ENCODE measurements at regions not wholly inside any gene's neighbourhood (a gene's known extent, or its start where the extent isn't known, plus 50 kb on each side); places are given as distances from the start of the nearest gene placed in this dataset.
"Not testable (repeated sequence)": the region's sequence is repeated elsewhere in the genome, so short reads cannot be mapped to it uniquely, and the experiment has no call there.

DNA sequence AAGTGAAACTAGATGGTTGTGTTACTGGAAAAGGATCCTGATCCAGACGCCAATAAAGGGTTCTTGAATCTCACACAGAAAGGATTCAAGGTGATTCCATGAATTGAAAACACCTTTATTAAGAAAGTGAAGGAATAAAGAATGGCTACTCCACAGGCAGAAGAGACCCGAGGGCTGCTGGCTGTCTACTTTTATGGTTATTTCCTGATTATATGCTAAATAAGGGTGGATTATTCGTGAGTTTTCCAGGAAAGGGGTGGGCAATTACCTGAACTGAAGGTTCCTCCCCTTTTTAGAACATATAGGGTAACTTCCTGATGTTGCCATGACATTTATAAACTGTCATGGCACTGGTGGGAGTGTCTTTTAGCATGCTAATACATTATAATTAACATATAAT is 50.9 kb upstream of the WARS2 start:
- DNase-seq (ENCODE audit: low read depth in 3 of 3): no peak

DNA sequence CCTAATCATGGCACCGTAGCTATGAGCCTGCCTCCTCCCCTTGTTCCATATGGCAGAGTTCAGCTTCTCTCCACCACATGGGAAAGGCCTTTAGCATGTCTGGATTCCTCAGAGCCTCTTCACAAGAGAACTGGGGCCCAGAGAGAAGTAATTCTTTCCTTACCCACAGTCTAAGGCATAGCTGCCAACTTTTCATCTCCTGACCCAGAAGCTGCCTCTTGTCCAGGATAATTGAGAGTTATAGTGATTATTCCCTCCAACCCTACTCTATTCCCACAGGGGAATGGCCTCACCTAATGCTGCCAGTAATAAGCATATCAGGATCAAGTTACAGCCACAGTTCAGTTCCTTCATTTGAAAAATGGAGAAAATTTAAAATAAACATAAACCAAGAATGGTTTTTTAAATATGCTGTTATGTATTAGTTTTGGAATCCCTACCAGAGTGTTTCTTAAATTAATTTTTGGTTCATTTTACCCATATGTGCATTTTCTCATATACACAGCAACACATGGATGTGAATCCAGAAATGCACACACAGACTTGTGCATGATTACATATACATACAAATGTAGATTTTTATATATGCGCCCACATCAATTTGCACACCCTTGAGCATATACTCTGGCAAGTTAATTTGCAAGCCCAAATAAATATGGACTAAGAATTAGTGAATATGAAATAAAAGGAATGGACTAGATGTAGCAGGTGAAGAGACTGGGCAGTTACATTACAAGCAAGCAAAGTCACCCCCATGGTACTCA is 63.9 kb upstream of the WARS2 start:
- DNase-seq (ENCODE audit: low read depth in 3 of 3): no peak

DNA sequence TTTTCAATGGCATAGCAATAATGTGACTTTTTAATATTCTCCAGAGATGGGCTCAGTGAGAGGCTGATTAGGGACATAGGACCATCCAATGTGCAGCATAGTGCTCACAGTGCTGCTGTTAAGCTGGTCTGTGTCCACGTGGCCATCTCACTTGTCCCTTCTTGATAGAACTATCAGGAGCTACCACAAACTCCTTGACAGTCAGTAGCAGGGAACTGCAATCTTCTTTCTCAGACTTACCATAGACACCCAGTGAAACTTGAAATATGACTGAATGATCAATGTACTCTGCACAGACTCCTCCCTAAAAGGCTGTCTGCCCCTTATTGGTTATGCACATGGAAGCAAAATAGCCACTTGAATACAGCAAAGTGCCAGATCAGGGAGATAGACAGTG is 64.5 kb upstream of the WARS2 start:
- DNase-seq (ENCODE audit: low read depth in 3 of 3): no peak

DNA sequence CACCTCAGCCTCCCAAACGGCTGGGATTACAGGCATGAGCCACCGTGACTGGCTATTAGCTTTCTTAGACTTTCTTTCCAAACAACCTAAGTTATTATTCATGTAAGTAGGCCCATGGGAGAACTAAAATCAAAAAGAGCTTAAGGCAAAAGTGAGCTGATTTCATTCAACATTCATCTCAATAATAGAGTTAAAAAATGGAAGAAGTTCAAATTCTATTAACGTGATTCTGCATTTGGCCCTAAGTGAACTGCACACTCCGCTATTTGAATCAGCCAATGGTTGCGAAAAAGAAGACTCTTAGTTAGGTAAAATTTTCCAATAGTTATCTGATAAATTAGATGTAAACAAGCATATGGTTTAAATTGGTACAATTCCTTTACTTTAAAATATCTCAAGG is 68.6 kb upstream of the WARS2 start:
- DNase-seq (ENCODE audit: low read depth in 3 of 3): no peak

GRCh38 chr1:119209596-119210295 is 69.3 kb upstream of the WARS2 start:
- DNase-seq (ENCODE audit: low read depth in 3 of 3): no peak

GRCh38 chr1:119210296-119210649 is 69.8 kb upstream of the WARS2 start:
- DNase-seq (ENCODE audit: low read depth in 3 of 3): no peak

DNA sequence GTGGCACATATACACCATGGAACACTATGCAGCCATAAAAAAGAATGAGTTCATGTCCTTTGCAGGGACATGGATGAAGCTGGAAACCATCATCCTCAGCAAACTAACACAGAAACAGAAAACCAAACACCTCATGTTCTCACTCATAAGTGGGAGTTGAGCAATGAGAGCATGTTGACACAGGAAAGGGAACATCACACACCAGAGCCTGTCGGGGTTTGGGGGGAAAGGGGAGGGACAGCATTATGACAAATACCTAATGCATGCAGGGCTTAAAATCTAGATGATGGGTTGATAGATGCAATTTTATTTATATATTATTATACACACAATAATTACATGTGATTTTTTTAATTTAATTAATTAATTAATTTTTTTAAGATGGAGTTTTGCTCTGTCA is 72.8 kb upstream of the WARS2 start:
- DNase-seq (ENCODE audit: low read depth in 3 of 3): not testable (repeated sequence)

- DNase-seq (ENCODE audit: low read depth in 3 of 3): not testable (repeated sequence)
Observed at GRCh38 chr1:119214961-119215360, 74.5 kb upstream of the WARS2 start.

DNA sequence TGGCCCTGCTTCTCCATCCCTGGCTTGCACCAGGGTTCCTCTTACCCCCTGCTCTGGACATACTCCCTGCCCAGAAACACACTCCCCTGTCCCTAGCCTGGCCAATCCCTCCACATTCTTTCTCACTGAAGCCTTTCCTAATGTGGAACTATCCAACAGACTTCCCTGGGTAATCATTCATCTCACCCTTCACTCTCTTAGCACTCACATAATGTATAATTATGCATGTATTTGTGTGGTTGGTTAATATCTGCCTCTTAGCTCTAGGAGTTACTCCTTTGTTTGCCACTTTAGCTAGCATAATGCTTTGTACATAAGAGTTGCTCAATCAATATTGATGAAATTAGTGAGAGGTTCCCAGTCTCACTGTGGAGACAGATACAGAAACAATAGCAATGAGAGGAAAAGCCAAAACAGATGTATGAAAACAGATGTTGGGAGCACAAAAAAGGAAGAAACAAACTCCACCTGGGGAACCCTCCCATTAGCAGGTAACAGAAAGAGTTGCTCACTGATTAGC is 76.9 kb upstream of the WARS2 start:
- no peak for DNase-seq (ENCODE audit: low read depth in 3 of 3)

DNA sequence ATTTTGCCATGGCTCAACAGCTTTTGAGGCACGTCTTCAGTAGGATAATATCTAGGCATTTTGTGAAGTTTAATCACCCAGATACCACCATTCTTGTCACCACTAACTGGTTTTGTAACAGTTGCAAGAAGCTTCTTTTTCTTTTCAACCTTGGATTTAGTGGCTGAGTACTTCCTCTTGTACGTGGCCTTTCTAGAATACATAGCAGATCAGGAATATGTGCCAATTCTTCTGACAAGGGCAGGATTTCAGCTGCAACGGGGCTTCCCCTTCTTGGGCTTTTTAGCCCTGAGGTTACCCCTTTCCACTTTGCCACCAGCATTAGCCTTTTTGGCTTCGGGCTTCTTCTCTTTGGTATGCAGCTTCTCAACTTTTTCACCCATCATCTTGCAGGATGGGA is 79.3 kb upstream of the WARS2 start:
- no peak for DNase-seq (ENCODE audit: low read depth in 3 of 3)

GRCh38 chr1:119220991-119221390 is 80.5 kb upstream of the WARS2 start:
- no peak for DNase-seq (ENCODE audit: low read depth in 3 of 3)

DNA sequence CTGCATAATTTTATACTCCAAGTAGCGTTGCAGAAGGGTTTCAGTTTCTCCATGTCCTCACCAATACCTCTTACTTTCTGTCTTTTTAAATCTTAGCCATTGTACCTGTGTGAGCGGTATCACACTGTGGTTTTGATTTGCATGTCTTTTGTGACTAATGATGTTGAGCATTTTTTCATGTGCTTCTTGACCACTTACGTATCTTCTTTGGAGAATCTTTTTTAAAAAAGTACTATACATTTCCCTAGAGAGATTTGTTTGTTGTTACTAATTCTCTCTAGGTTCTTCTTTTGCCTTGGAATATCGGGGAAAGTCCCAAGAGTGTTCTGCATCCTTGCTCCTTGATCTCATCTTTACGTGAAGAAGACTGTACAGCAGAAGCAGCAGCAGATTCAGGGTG is 81.8 kb upstream of the WARS2 start:
- DNase-seq (ENCODE audit: low read depth in 3 of 3): no peak

DNA sequence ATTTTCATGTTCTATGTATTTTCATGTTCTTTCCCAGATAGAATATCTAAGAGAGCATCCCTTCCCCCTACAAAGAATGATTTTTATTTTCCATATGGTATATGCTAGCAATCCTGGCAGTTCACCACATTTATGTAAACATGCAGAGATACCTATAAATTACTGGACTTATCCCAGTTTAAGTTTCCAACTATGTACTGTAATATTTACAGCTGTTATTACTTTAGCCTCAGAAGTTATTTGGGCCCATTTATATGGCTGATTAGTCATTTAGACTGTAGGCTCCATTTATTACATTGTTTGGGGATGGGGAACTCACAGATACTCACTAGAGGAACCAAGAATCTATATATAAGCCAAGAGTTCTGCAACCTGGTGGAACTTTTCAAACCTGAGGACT is 84.8 kb upstream of the WARS2 start:
- DNase-seq (ENCODE audit: low read depth in 3 of 3): no peak

DNA sequence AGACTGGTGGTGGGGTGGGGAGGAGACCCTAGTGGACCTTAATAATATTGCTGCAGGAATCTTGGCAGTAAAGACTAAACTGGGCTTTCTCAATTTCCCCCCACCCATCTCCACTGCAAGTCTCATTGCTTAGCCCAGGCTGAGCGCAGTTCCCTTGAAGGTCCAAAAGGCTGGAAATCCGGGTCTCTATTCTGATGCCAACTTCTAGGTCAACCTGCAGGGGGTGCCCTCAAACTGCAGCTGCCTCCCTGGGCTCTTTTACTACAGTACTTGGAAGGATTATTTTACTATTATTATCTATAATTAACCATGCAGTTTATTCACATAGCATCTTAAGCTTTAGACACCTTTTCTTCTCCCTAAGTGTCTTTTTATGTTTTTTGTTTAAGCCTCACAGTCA is 85.4 kb upstream of the WARS2 start:
- DNase-seq (ENCODE audit: low read depth in 3 of 3): no peak

GRCh38 chr1:119226321-119226720 is 85.9 kb upstream of the WARS2 start:
- no peak for DNase-seq (ENCODE audit: low read depth in 3 of 3)

GRCh38 chr1:119226913-119227312 is 86.5 kb upstream of the WARS2 start:
- no peak for DNase-seq (ENCODE audit: low read depth in 3 of 3)

DNA sequence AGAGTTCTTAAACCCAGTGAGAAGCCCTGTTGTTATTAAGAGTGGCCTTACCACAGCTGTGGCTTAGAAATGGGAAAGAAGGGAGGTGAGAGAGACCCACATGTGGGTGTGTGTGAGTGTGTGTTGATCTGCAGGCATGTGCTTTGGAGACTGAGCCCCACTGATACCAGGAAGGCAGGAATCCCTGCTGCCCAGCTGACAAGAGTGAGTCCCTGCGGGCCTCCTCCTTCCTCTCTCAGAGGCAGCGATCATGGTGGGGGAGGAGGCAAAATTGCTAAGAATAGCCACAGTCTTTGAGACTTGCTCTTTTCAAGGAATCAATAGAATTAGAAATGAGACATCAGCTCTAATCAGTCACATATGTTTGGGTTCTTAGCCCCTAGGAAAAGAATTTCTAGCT is 87.0 kb upstream of the WARS2 start:
- no peak for DNase-seq (ENCODE audit: low read depth in 3 of 3)

GRCh38 chr1:119228335-119229080 is 88.1 kb upstream of the WARS2 start:
- DNase-seq (ENCODE audit: low read depth in 3 of 3): no peak

GRCh38 chr1:119235120-119235519 is 94.7 kb upstream of the WARS2 start:
- no peak for DNase-seq (ENCODE audit: low read depth in 3 of 3)

- DNase-seq (ENCODE audit: low read depth in 3 of 3): no peak
Observed at GRCh38 chr1:119245881-119246280, 105.4 kb upstream of the WARS2 start.

DNA sequence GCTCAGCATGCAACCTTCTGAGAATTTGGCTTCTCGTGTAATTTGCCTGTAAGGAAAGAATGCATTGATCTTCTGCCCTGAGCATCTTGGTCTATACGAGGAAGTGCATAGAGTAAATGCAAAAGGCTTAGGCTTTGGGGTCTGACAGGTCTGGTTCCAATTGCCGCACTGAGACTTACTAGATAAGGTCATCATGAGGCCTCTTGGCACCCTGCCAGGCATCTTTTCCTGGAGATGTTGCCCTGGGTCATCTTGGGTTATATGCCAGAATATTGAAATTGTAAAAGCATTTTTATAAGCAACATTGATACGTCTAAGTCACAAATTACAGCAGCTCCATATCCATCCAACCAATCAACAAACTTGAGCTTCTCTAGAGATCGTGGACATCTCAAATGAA is 108.8 kb upstream of the WARS2 start:
- DNase-seq (ENCODE audit: low read depth in 3 of 3): no peak

- DNase-seq (ENCODE audit: low read depth in 3 of 3): no peak
Observed at GRCh38 chr1:119250299-119250698, 109.8 kb upstream of the WARS2 start.

DNA sequence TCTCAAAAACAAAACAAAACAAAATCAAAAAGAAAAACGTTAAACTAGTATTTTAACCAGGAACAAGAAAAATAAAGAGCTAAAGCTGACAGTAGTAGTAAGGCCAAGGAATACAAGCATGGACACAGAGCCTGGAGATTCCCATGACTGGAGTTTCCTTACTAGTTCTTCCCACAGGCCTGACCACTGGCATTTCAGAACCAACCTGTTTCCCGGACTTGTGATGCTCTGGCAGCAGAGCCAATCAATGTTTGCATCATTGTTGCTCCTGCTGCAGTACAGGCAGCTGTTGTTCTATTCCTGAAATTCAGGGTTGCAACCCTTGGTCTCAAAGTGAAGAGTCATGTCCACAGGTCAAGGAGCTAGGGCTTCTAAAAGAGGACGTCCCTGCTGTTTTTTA is 111.3 kb upstream of the WARS2 start:
- DNase-seq (ENCODE audit: low read depth in 3 of 3): no peak
